ENCODE measurements at regions not wholly inside any gene's neighbourhood (a gene's known extent, or its start where the extent isn't known, plus 50 kb on each side); places are given as distances from the start of the nearest gene placed in this dataset.

DNA sequence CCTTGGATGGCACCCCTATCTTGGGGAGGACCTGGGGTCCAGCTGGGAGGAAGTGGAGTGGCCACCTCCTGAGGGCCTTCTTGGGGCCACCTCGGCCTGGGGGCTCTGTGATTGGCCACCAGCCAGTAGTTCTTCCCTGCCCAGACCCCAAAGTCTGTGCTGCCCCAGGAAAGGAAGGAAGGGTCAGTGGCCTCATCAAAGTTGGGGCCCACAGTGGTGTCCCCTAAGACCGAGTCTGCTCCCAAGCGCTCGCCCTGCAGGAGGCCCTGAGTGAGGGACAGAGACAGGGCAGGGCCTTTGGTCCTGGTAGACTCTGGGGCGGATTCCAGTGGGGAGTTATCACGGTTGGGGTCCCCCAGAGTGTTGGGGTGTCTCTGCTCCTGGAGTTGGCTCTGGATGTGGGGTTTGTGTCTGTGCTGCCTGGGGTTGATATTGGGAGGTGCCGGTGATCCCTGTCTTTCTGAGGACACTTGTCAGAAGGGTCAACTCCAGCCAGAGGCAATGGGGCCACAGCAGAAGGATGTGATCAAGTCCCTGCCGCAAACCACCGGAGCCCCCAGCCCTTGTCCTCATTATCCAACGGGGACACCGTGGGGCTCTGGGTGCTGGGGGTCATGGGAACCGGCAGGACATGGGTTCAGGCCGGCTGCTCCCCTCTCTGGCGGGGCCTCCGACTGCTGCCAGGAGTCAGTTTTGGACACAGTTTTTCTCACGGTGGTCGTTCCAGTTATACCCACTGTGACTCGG lies 364.3 kb downstream of the TMEM121 start:
- peaks cover 10% of the 10 kb centered on the region for H3K79me2 ChIP-seq (ENCODE audit: control insufficient read depth, insufficient read depth, low read length)
- H3K9me3 ChIP-seq (ENCODE audit: control extremely low read depth in 1 of 3, control insufficient read depth in 2 of 3, insufficient read depth in 1 of 3, low read length in 2 of 3) = no peaks in the 10 kb centered on the region
- no peaks in the 10 kb centered on the region for H3K27me3 ChIP-seq (replicated peaks in 1 of 4; ENCODE audit: control extremely low read depth in 1 of 4, control insufficient read depth in 3 of 4, insufficient read depth in 4 of 4, low read length in 3 of 4)
- no peak for ATAC-seq (ENCODE audit: low read depth)
- no peak overlapping the region for H2AFZ ChIP-seq (ENCODE audit: insufficient read depth, low read depth, low read length, poor library complexity, severe bottlenecking)
- no peaks in the 10 kb centered on the region for H4K20me1 ChIP-seq (ENCODE audit: control insufficient read depth, insufficient read depth, low read length, poor library complexity, severe bottlenecking)
- TF ChIP-seq EZH2 (IDR thresholded peaks at IDR 0.05; ENCODE audit: borderline replicate concordance, insufficient read depth, low read depth, low read length, poor library complexity, severe bottlenecking) (no peak), CTCF (IDR thresholded peaks at IDR 0.05) (no peak)
- DNase-seq = no peak
- H3K4me1 ChIP-seq (ENCODE audit: control insufficient read depth in 2 of 2, insufficient read depth in 2 of 2, low read length in 2 of 2) = no peaks in the 10 kb centered on the region
- no CpG with 5 or more reads among the region's 18 CpGs for WGBS (ENCODE audit: insufficient coverage)
- Mint-ChIP-seq H3K4me1 (no peaks in the 10 kb centered on the region), H3K27me3 (no peaks in the 10 kb centered on the region), H3K9me3 (ENCODE audit: insufficient read depth) (no peaks in the 10 kb centered on the region), H3K27ac (peak overlapping the region; percentile 37), H3K4me3 (peak overlapping the region; percentile 69)
- POLR2A ChIA-PET = interaction anchor here (0.8 kb wide), 1 partner anchor 32 kb away, joined by 3 read pairs; no protein-coding TSS in a partner anchor
- CTCF ChIA-PET = no interaction called here
- peak overlapping the region in 3 of 5 experiments; percentile 25 to 45 (median 44) for H3K4me3 ChIP-seq (ENCODE audit: control extremely low read depth in 1 of 5, extremely low read depth in 1 of 5, insufficient read depth in 1 of 5, low read depth in 2 of 5, low read length in 4 of 5)
- peak overlapping the region; percentile 30 for H3K4me2 ChIP-seq (replicated peaks; ENCODE audit: low read depth, low read length, poor library complexity, severe bottlenecking)
- H3K9ac ChIP-seq (ENCODE audit: low read length) = no peak overlapping the region
- peak overlapping the region in 1 of 2 donors; percentile 6 for H3K27ac ChIP-seq (ENCODE audit: low read length in 2 of 2)
- intact Hi-C loops (cut with micrococcal nuclease) = no loop called here
- H3K36me3 ChIP-seq (replicated peaks in 1 of 2; ENCODE audit: control extremely low read depth in 1 of 2, control insufficient read depth in 1 of 2, extremely low read depth in 1 of 2, insufficient read depth in 2 of 2, low read length in 1 of 2) = no peaks in the 10 kb centered on the region

DNA sequence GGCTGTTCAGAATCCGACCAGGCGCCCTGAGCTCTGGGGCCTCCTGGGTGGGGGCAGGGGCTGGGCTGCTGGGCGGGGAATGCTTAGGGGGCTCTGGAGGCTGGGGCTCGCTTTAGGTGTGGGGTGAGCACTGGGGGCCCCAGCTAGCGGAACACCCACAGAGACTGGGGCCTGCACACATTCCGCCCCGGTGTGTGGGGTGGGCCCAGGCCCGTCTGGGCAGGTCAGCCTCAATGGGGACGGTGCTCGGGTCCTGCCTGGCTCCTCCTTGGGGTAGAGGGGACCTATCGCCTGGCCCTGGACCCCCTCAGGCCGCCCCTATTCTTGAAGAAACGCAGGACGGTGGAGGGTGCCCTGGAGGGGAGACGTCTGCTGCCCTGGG lies 364.8 kb downstream of the TMEM121 start:
- H3K27me3 Mint-ChIP-seq = no peaks in the 10 kb centered on the region
- no peaks in the 10 kb centered on the region for H4K20me1 ChIP-seq (ENCODE audit: control insufficient read depth, insufficient read depth, low read length, poor library complexity, severe bottlenecking)
- no peak overlapping the region for H3K9ac ChIP-seq (ENCODE audit: low read length)
- H3K27me3 ChIP-seq (replicated peaks in 1 of 4; ENCODE audit: control extremely low read depth in 1 of 4, control insufficient read depth in 3 of 4, insufficient read depth in 4 of 4, low read length in 3 of 4) = no peaks in the 10 kb centered on the region
- peak overlapping the region; percentile 30 for H3K4me2 ChIP-seq (replicated peaks; ENCODE audit: low read depth, low read length, poor library complexity, severe bottlenecking)
- H3K4me3 ChIP-seq (ENCODE audit: control extremely low read depth in 1 of 5, extremely low read depth in 1 of 5, insufficient read depth in 1 of 5, low read depth in 2 of 5, low read length in 4 of 5) = peak overlapping the region in 3 of 5 experiments; percentile 25 to 45 (median 44)
- H3K4me1 Mint-ChIP-seq = no peaks in the 10 kb centered on the region
- H3K27ac Mint-ChIP-seq = peak overlapping the region; percentile 37
- peaks cover 10% of the 10 kb centered on the region for H3K79me2 ChIP-seq (ENCODE audit: control insufficient read depth, insufficient read depth, low read length)
- CTCF ChIA-PET = no interaction called here
- H3K9me3 ChIP-seq (ENCODE audit: control extremely low read depth in 1 of 3, control insufficient read depth in 2 of 3, insufficient read depth in 1 of 3, low read length in 2 of 3) = no peaks in the 10 kb centered on the region
- no CpG with 5 or more reads among the region's 15 CpGs for WGBS (ENCODE audit: insufficient coverage)
- no peaks in the 10 kb centered on the region for H3K9me3 Mint-ChIP-seq (ENCODE audit: insufficient read depth)
- POLR2A ChIA-PET = interaction anchor here (0.9 kb wide), 1 partner anchor 30 kb away, joined by 5 read pairs; no protein-coding TSS in a partner anchor
- no peaks in the 10 kb centered on the region for H3K4me1 ChIP-seq (ENCODE audit: control insufficient read depth in 2 of 2, insufficient read depth in 2 of 2, low read length in 2 of 2)
- no peak for DNase-seq
- no peak for TF ChIP-seq EZH2 (IDR thresholded peaks at IDR 0.05; ENCODE audit: borderline replicate concordance, insufficient read depth, low read depth, low read length, poor library complexity, severe bottlenecking)
- TF ChIP-seq CTCF (IDR thresholded peaks at IDR 0.05) = no peak
- H3K36me3 ChIP-seq (replicated peaks in 1 of 2; ENCODE audit: control extremely low read depth in 1 of 2, control insufficient read depth in 1 of 2, extremely low read depth in 1 of 2, insufficient read depth in 2 of 2, low read length in 1 of 2) = no peaks in the 10 kb centered on the region
- H3K4me3 Mint-ChIP-seq = peak overlapping the region; percentile 69
- H3K27ac ChIP-seq (ENCODE audit: low read length in 2 of 2) = no peak overlapping the region
- no peak for ATAC-seq (ENCODE audit: low read depth)
- intact Hi-C loops (cut with micrococcal nuclease) = no loop called here
- no peak overlapping the region for H2AFZ ChIP-seq (ENCODE audit: insufficient read depth, low read depth, low read length, poor library complexity, severe bottlenecking)
